ENCODE measurements at regions not wholly inside any gene's neighbourhood (a gene's known extent, or its start where the extent isn't known, plus 50 kb on each side); places are given as distances from the start of the nearest gene placed in this dataset.

DNA sequence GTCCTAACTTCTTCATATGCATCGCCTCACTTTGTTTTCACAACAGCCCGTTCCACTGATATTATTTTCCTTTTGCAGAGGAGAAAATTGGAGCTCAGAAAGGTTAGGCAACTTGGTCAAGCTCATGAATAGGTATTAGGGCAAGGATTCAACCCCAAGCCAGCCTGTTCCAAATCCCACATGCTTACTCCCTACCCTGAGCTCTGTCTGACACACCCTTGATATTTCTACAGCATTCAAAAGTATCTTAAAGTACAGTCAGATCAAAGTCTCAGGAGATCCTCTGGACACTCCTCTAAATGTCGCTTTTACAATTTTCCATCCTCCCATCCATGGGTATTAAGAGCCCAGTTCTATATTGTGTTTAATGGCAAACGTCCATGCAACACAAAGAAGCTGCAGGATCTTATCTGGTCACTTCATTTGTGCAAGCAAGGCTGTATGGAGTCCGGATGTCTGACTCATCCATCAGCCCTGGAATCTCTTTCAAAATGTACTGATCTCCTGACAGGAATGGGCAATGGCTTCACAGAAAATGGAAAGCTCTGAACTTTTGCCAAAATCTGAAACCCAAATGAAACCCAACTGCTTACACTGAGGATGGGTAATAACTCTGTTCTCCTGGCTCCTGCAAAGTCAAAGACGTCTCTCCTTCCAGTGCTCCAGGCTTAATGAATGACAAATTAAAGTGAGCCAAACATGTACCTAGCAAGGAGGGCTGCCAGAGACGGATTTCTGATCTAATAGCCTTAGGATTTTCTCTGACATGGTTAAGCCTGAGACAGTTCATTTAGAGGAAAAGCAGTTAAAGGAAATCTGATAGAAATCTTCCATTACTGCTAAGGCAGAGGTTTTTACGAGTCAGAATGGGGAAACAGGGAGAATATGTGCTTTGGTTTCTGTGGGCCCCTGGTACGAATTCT, 230.9 kb upstream of the RORA start:
- no peaks in the 10 kb centered on the region for H4K20me1 ChIP-seq (ENCODE audit: insufficient read depth, low read length)
- no peaks in the 10 kb centered on the region for H3K4me1 ChIP-seq (ENCODE audit: insufficient read depth, low read length)
- ATAC-seq (ENCODE audit: insufficient read depth, low read depth) = no peak
- no peak for DNase-seq
- no peaks in the 10 kb centered on the region for H3K9me3 ChIP-seq (ENCODE audit: insufficient read depth, low read length, severe bottlenecking)
- no peak overlapping the region for H3K4me3 ChIP-seq (ENCODE audit: low read depth in 1 of 2, low read length in 2 of 2)
- no peak for TF ChIP-seq CTCF (IDR thresholded peaks at IDR 0.05; ENCODE audit: borderline replicate concordance, extremely low read depth, low read length, poor library complexity, severe bottlenecking)
- TF ChIP-seq EZH2 (IDR thresholded peaks at IDR 0.05; ENCODE audit: borderline replicate concordance, low read depth, low read length, severe bottlenecking) = no peak
- no peak overlapping the region for H2AFZ ChIP-seq (ENCODE audit: low read depth, low read length)
- no peak overlapping the region for H3K9ac ChIP-seq (ENCODE audit: low read depth, low read length)
- no peaks in the 10 kb centered on the region for H3K27me3 ChIP-seq (ENCODE audit: insufficient read depth, low read length, poor library complexity)
- no peaks in the 10 kb centered on the region for H3K79me2 ChIP-seq (ENCODE audit: insufficient read depth, low read length)
- H3K27ac ChIP-seq (ENCODE audit: low read length) = no peak overlapping the region
- no peak overlapping the region for H3K4me2 ChIP-seq (ENCODE audit: insufficient read depth, low read length)
- no peaks in the 10 kb centered on the region for H3K36me3 ChIP-seq (ENCODE audit: insufficient read depth, low read length)

- H2AFZ ChIP-seq (ENCODE audit: low read depth, low read length) = no peak overlapping the region
- H3K4me3 ChIP-seq (ENCODE audit: low read depth in 1 of 2, low read length in 2 of 2) = no peak overlapping the region
- no peaks in the 10 kb centered on the region for H4K20me1 ChIP-seq (ENCODE audit: insufficient read depth, low read length)
- H3K4me1 ChIP-seq (ENCODE audit: insufficient read depth, low read length) = no peaks in the 10 kb centered on the region
- DNase-seq = no peak
- H3K27ac ChIP-seq (ENCODE audit: low read length) = no peak overlapping the region
- TF ChIP-seq CTCF (IDR thresholded peaks at IDR 0.05; ENCODE audit: borderline replicate concordance, extremely low read depth, low read length, poor library complexity, severe bottlenecking) = no peak
- TF ChIP-seq EZH2 (IDR thresholded peaks at IDR 0.05; ENCODE audit: borderline replicate concordance, low read depth, low read length, severe bottlenecking) = no peak
- H3K4me2 ChIP-seq (ENCODE audit: insufficient read depth, low read length) = no peak overlapping the region
- ATAC-seq (ENCODE audit: insufficient read depth, low read depth) = no peak
- no peaks in the 10 kb centered on the region for H3K36me3 ChIP-seq (ENCODE audit: insufficient read depth, low read length)
- H3K79me2 ChIP-seq (ENCODE audit: insufficient read depth, low read length) = no peaks in the 10 kb centered on the region
- H3K27me3 ChIP-seq (ENCODE audit: insufficient read depth, low read length, poor library complexity) = no peaks in the 10 kb centered on the region
- no peaks in the 10 kb centered on the region for H3K9me3 ChIP-seq (ENCODE audit: insufficient read depth, low read length, severe bottlenecking)
- no peak overlapping the region for H3K9ac ChIP-seq (ENCODE audit: low read depth, low read length)
Measured at GRCh38 chr15:61457050-61457733, 228.1 kb upstream of the RORA start.

GRCh38 chr15:61449186-61449702, 220.1 kb upstream of the RORA start:
- no peaks in the 10 kb centered on the region for H4K20me1 ChIP-seq (ENCODE audit: insufficient read depth, low read length)
- H3K27me3 ChIP-seq (ENCODE audit: insufficient read depth, low read length, poor library complexity) = no peaks in the 10 kb centered on the region
- no peak overlapping the region for H2AFZ ChIP-seq (ENCODE audit: low read depth, low read length)
- no peaks in the 10 kb centered on the region for H3K79me2 ChIP-seq (ENCODE audit: insufficient read depth, low read length)
- TF ChIP-seq EZH2 (IDR thresholded peaks at IDR 0.05; ENCODE audit: borderline replicate concordance, low read depth, low read length, severe bottlenecking) (no peak), CTCF (IDR thresholded peaks at IDR 0.05; ENCODE audit: borderline replicate concordance, extremely low read depth, low read length, poor library complexity, severe bottlenecking) (no peak)
- no peaks in the 10 kb centered on the region for H3K36me3 ChIP-seq (ENCODE audit: insufficient read depth, low read length)
- no peaks in the 10 kb centered on the region for H3K4me1 ChIP-seq (ENCODE audit: insufficient read depth, low read length)
- H3K9me3 ChIP-seq (ENCODE audit: insufficient read depth, low read length, severe bottlenecking) = no peaks in the 10 kb centered on the region
- no peak for ATAC-seq (ENCODE audit: insufficient read depth, low read depth)
- H3K27ac ChIP-seq (ENCODE audit: low read length) = no peak overlapping the region
- no peak overlapping the region for H3K4me3 ChIP-seq (ENCODE audit: low read depth in 1 of 2, low read length in 2 of 2)
- no peak for DNase-seq
- no peak overlapping the region for H3K9ac ChIP-seq (ENCODE audit: low read depth, low read length)
- H3K4me2 ChIP-seq (ENCODE audit: insufficient read depth, low read length) = no peak overlapping the region
